HG02938 (cell line): ENCODE measurements at regions not wholly inside any gene's neighbourhood (a gene's known extent, or its start where the extent isn't known, plus 50 kb on each side); places are given as distances from the start of the nearest gene placed in this dataset.

Source experiments
- ATAC-seq: cut with Tn5 transposase; IDR thresholded peaks from one replicate; pipeline ENCODE4 v1.9.1; 2021; ENCODE audit warnings: mild to moderate bottlenecking, moderate library complexity; ENCODE audit not compliant: unreplicated experiment

GRCh38 chr20:7379621-7380220 is 560.5 kb downstream of the HAO1 start:
- ATAC-seq, result no peak

DNA sequence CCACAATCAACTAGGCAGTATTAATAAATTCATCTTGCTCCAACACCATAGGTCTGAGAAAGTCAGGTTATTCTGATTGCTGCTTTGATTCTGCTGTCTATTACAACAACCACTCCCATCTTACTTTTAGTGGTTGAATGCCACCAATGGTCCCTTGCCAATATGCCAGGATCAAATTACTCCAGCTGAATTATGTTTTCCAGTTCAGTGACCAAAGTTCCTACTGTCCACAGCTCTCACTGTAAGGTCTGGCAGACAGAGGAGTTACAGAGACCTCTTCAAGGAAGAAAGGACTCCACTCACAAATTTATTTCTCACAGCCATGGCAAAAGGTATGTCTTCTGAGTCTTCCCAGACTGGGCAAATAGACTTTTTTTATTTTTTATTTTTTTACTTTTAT is 557.0 kb downstream of the HAO1 start:
- no peak for ATAC-seq

GRCh38 chr20:7387638-7388193 is 552.5 kb downstream of the HAO1 start:
- no peak for ATAC-seq

GRCh38 chr20:7389216-7389615 is 551.0 kb downstream of the HAO1 start:
- no peak for ATAC-seq

- ATAC-seq, result no peak
Observed at GRCh38 chr20:7392542-7393206, 547.6 kb downstream of the HAO1 start.

- no peak for ATAC-seq
Observed at GRCh38 chr20:7399114-7399513, 541.1 kb downstream of the HAO1 start.

GRCh38 chr20:7399575-7399974 is 540.7 kb downstream of the HAO1 start:
- ATAC-seq, result no peak

- ATAC-seq, result no peak
Observed at GRCh38 chr20:7406671-7407070, 533.6 kb downstream of the HAO1 start.

DNA sequence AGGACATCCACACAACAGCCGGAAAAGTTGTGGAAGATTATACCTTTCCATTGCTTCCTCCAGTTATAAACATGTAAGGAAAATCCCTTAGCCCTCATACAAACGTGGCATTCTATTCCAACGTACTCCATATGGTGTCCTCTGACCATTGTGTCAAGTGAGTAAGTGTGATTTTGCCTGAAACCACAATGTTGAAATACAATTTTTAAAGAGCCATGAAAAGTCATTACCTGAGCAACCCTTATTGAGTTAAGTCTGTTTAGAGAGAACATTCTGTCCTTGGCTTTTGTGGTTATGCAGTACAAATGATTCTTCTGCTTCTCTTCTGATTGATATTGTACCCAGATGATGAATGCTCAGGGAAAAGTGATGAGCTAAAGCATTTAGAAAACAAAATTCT is 530.1 kb downstream of the HAO1 start:
- no peak for ATAC-seq

GRCh38 chr20:7411075-7411474 is 529.2 kb downstream of the HAO1 start:
- no peak for ATAC-seq

DNA sequence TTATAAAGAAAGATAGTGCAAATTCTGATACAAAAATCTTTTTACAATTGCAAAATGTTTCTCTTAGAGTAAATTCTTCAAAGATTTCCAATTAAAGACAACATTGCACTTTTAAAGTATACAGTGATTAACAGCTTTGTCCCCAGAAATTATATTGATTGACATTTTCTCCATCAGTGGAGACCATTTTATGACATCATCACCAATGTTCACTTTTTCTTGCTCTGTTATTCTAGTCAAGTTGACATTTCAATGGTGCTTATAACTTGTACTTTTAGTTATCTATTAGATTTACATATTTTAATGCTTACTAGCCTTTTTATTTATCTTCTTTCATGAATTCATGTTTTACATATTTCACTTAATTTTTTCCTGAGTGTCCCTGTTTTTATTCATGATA is 524.8 kb downstream of the HAO1 start:
- no peak for ATAC-seq

- no peak for ATAC-seq
Observed at GRCh38 chr20:7416382-7416781, 523.9 kb downstream of the HAO1 start.

DNA sequence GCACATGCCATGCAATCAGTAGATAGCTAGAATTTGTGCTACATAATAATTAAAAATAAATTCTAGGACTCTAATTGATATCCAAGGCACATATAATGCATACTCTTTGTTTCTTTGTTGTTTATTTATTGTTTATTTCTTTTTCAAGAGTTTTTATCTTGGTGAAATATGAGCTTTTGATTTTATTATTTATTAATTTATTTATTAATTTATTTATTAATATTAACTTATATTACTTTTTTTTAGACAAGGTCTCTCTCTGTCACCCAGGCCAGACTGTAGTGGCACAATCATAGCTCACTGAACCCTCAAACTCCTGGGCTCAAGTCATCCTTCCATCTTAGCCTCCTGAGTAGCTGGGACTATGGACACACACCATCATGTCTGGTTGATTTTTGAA is 519.9 kb downstream of the HAO1 start:
- ATAC-seq, result no peak

DNA sequence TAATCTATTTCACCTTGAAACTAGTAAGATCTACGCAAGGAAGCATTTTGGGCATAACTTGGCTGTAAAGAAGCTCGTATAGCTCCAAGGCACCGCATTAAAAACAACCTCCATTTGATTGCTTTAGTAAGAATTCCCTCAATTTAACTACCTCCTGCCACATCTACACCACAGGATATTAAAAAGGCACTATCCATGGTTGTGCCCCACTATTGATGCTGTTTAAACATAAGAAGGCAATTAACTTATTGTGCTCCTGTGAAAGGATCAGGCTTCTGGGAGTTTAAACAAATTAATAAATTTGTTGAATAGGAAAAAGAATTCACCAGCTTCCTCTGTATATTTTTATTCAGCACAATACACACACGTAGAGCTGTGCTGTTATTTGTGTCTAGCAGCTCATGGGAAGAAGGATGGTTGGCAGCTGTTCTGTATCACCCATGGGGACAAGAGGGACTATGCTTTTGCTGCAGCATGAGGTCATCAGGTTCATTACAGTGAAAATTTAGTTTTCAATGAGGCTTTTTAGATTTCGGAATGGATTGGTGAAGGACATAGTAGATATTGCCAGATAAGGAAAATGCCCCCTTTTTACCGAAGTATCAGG is 513.3 kb downstream of the HAO1 start:
- no peak for ATAC-seq

GRCh38 chr20:7428946-7429345 is 511.3 kb downstream of the HAO1 start:
- no peak for ATAC-seq

DNA sequence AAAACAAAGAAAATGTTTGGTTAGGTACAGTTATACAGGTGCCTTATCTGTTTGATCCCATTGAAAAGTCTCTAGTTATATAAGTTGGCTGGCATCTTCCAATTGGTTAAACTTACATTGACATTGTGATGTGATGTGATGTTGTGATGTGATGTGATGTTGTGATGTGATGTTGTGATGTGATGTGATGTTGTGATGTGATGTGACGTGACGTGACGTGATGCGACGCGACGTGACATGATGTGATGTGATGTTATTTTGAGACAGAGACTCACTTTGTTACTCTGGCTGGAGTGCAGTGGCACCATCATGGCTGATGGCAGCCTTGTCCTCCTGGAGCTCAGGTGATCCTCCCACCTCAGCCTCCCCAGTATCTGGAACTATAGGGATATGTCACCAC is 507.6 kb downstream of the HAO1 start:
- no peak for ATAC-seq

GRCh38 chr20:7437311-7437710 is 502.9 kb downstream of the HAO1 start:
- no peak for ATAC-seq

- ATAC-seq, result no peak
Observed at GRCh38 chr20:7449269-7449668, 491.0 kb downstream of the HAO1 start.

DNA sequence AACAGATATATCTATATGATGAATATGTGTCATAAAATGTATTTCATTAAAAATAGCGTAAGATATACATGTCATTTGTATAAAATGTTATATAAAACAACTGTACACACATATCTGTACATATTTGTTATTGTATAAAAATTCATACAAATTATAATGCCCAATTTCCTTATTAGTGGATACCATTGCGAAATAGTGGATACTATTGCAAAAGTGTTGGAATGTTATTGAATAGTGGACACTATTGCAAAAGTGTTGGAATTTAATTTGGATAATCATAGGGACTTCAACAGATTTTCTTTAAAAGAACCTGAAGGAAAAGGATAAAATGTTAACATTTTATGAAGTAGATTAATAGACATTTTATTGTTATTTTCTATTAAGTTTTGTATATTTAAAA is 487.4 kb downstream of the HAO1 start:
- ATAC-seq, result no peak

DNA sequence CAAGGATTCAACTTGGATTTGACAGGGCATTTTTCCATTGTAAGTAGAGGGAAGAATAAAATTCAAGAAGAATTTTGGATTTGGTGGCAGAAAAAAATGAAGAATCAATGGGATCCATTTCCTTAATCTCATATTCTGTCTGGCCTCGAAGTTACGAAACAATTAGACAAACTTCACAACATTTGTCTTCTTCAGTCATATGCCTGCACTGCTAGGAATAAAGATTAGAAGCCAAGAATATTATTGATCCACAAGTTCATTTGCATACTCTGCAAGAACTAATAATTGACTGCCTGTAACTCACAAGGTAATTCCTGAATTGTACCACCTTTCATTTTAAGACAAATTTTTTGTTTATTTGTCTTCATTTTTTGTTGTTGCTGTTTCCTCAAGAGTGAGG is 486.2 kb downstream of the HAO1 start:
- no peak for ATAC-seq

DNA sequence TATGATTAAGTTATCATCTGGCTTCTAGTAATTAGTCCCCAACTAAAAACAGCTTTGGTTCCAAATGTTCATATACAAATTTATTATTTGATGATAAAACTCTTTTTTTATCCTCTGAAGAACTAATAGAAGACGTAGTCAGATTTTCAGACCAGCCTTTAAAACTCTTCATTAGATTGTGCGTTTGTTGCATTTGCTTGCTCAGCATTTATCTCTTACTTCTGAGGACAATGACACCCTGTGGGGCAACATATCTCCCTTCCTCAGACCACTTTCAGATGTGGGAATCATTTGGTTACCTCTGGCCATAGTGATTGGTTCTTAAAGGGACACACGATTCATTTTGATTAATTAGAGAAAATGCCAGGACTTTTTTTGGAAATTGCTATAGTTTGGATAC is 481.8 kb downstream of the HAO1 start:
- no peak for ATAC-seq

GRCh38 chr20:7459083-7459482 is 481.2 kb downstream of the HAO1 start:
- no peak for ATAC-seq
